ENCODE measurements at regions not wholly inside any gene's neighbourhood (a gene's known extent, or its start where the extent isn't known, plus 50 kb on each side); places are given as distances from the start of the nearest gene placed in this dataset.
"Not testable (repeated sequence)": the region's sequence is repeated elsewhere in the genome, so short reads cannot be mapped to it uniquely, and the experiment has no call there.

- H3K4me3 ChIP-seq (ENCODE audit: low read depth in 2 of 2, low read length in 2 of 2); in situ Hi-C loops (cut with HindIII; ENCODE audit: low pct_unique_long_range_greater_than_20kb, low sequenced_read_pairs); H3K27ac ChIP-seq (ENCODE audit: low read length); H3K4me1 ChIP-seq (ENCODE audit: control insufficient read depth, insufficient read depth, low read length); POLR2A ChIA-PET; DNase-seq (ENCODE audit: low read depth, low spot score); H3K27me3 ChIP-seq (ENCODE audit: control insufficient read depth, insufficient read depth, low read length); H3K9me3 ChIP-seq (ENCODE audit: control insufficient read depth, insufficient read depth, low read depth, low read length); CTCF ChIA-PET; H3K36me3 ChIP-seq (ENCODE audit: control insufficient read depth, insufficient read depth, low read length); BruUV-seq (replicated peaks): not testable (repeated sequence)
- peak; percentile 70 for TF ChIP-seq CTCF (IDR thresholded peaks at IDR 0.05)
- intact Hi-C loops (cut with micrococcal nuclease; ENCODE audit: unreplicated experiment), result loop anchor here (5.0 kb wide), 1 partner anchor 330 kb away; no protein-coding TSS in a partner anchor
- peak; percentile 91 for ATAC-seq
Measured at GRCh38 chr4:77366876-77367275, 209.9 kb downstream of the CCNG2 start.

- H3K9me3 ChIP-seq (ENCODE audit: control insufficient read depth, insufficient read depth, low read depth, low read length), result no peaks in the 10 kb centered on the region
- no TSS peak for BruUV-seq (replicated peaks)
- in situ Hi-C loops (cut with HindIII; ENCODE audit: low pct_unique_long_range_greater_than_20kb, low sequenced_read_pairs), result no loop called here
- H3K27ac ChIP-seq (ENCODE audit: low read length), result no peak overlapping the region
- ChIA-PET POLR2A (no interaction called here), CTCF (no interaction called here)
- TF ChIP-seq REST (IDR thresholded peaks at IDR 0.05; ENCODE audit: insufficient read depth in 1 of 2, low read depth in 2 of 2, low read length in 1 of 2) (no peak), POLR2AphosphoS5 (IDR thresholded peaks at IDR 0.05; ENCODE audit: low read depth, low read length) (no peak), SIN3A (IDR thresholded peaks at IDR 0.05; ENCODE audit: borderline replicate concordance, insufficient read depth, low read depth, low read length) (no peak), CTCF (IDR thresholded peaks at IDR 0.05) (no peak), TCF7L2 (IDR thresholded peaks at IDR 0.05; ENCODE audit: low read depth, low read length) (no peak)
- ATAC-seq, result no peak
- H3K4me1 ChIP-seq (ENCODE audit: control insufficient read depth, insufficient read depth, low read length), result no peaks in the 10 kb centered on the region
- H3K4me3 ChIP-seq (ENCODE audit: low read depth in 2 of 2, low read length in 2 of 2), result no peak overlapping the region
- intact Hi-C loops (cut with micrococcal nuclease; ENCODE audit: unreplicated experiment), result loop anchor here (5.0 kb wide), 1 partner anchor 330 kb away; no protein-coding TSS in a partner anchor
- no peaks in the 10 kb centered on the region for H3K27me3 ChIP-seq (ENCODE audit: control insufficient read depth, insufficient read depth, low read length)
- DNase-seq (ENCODE audit: low read depth, low spot score), result no peak
- H3K36me3 ChIP-seq (ENCODE audit: control insufficient read depth, insufficient read depth, low read length), result no peaks in the 10 kb centered on the region
Measured at GRCh38 chr4:77367638-77368037, 210.6 kb downstream of the CCNG2 start.

- no peak for TF ChIP-seq TCF7L2 (IDR thresholded peaks at IDR 0.05; ENCODE audit: low read depth, low read length)
- TF ChIP-seq SIN3A (IDR thresholded peaks at IDR 0.05; ENCODE audit: borderline replicate concordance, insufficient read depth, low read depth, low read length), result no peak
- TF ChIP-seq POLR2AphosphoS5 (IDR thresholded peaks at IDR 0.05; ENCODE audit: low read depth, low read length), result no peak
- no peak for TF ChIP-seq CTCF (IDR thresholded peaks at IDR 0.05)
- no peak for TF ChIP-seq REST (IDR thresholded peaks at IDR 0.05; ENCODE audit: insufficient read depth in 1 of 2, low read depth in 2 of 2, low read length in 1 of 2)
- Histone ChIP-seq H3K36me3 (ENCODE audit: control insufficient read depth, insufficient read depth, low read length) (no peaks in the 10 kb centered on the region), H3K27ac (ENCODE audit: low read length) (no peak overlapping the region), H3K9me3 (ENCODE audit: control insufficient read depth, insufficient read depth, low read depth, low read length) (no peaks in the 10 kb centered on the region), H3K4me1 (ENCODE audit: control insufficient read depth, insufficient read depth, low read length) (no peaks in the 10 kb centered on the region), H3K4me3 (ENCODE audit: low read depth in 2 of 2, low read length in 2 of 2) (no peak overlapping the region), H3K27me3 (ENCODE audit: control insufficient read depth, insufficient read depth, low read length) (no peaks in the 10 kb centered on the region; the same call in 1 of the 2 replicates)
- ATAC-seq (no peak), DNase-seq (ENCODE audit: low read depth, low spot score) (no peak)
- CTCF ChIA-PET, result no interaction called here
- BruUV-seq (replicated peaks), result no TSS peak
- in situ Hi-C loops (cut with HindIII; ENCODE audit: low pct_unique_long_range_greater_than_20kb, low sequenced_read_pairs), result no loop called here
- intact Hi-C loops (cut with micrococcal nuclease; ENCODE audit: unreplicated experiment), result no loop called here
- POLR2A ChIA-PET, result no interaction called here
Measured at GRCh38 chr4:77372375-77372774, 215.4 kb downstream of the CCNG2 start.

All from Panc1 (cell line).